Osteocyte (in vitro differentiated cells): ENCODE measurements at regions not wholly inside any gene's neighbourhood (a gene's known extent, or its start where the extent isn't known, plus 50 kb on each side); places are given as distances from the start of the nearest gene placed in this dataset.
A peak's percentile ranks its signal among the peaks of the same experiment; 100 is the strongest.

Experiments used
- DNase-seq: peaks from one replicate; pipeline ENCODE4 v3.0.0; 2021; ENCODE audit warnings: mixed read lengths; ENCODE audit not compliant: unreplicated experiment; ENCODE audit errors: extremely low spot score
- H3K27ac Mint-ChIP-seq: one replicate; pipeline ENCODE4 v1.8.0; 2021; ENCODE audit warnings: mild to moderate bottlenecking, mixed read lengths; ENCODE audit not compliant: unreplicated experiment
- H3K27me3 Mint-ChIP-seq: one replicate; pipeline ENCODE4 v1.8.0; 2021; ENCODE audit warnings: mixed read lengths; ENCODE audit not compliant: unreplicated experiment
- H3K36me3 Mint-ChIP-seq: one replicate; pipeline ENCODE4 v1.8.0; 2021; ENCODE audit warnings: mixed read lengths; ENCODE audit not compliant: unreplicated experiment
- H3K4me1 Mint-ChIP-seq: one replicate; pipeline ENCODE4 v1.8.0; 2021; ENCODE audit warnings: mixed read lengths; ENCODE audit not compliant: unreplicated experiment
- H3K4me3 Mint-ChIP-seq: one replicate; pipeline ENCODE4 v1.8.0; 2021; ENCODE audit warnings: mild to moderate bottlenecking, moderate library complexity, mixed read lengths; ENCODE audit not compliant: unreplicated experiment
- H3K9me3 Mint-ChIP-seq: one replicate; pipeline ENCODE4 v1.8.0; 2021; ENCODE audit warnings: mixed read lengths; ENCODE audit not compliant: unreplicated experiment
- CTCF ChIP-seq: fragments of 200-600 bp; sonication (generic); IDR thresholded peaks from 2 replicates; pipeline ENCODE4 v1.5.0; 2021; ENCODE audit warnings: antibody characterized with exemption, mild to moderate bottlenecking, moderate library complexity

GRCh38 chr10:128571745-128572144 lies 445.5 kb upstream of the MKI67 start:
- Mint-ChIP-seq H3K4me3 (no peak overlapping the region), H3K36me3 (no peaks in the 10 kb centered on the region)

GRCh38 chr10:128572696-128573095 lies 446.5 kb upstream of the MKI67 start:
- no peaks in the 10 kb centered on the region for H3K36me3 Mint-ChIP-seq
- peaks cover 2% of the 10 kb centered on the region for H3K4me1 Mint-ChIP-seq
- TF ChIP-seq CTCF = no peak
- H3K9me3 Mint-ChIP-seq = peaks cover 7% of the 10 kb centered on the region
- DNase-seq = peak; percentile 81
- no peak overlapping the region for H3K27ac Mint-ChIP-seq
- H3K27me3 Mint-ChIP-seq = no peaks in the 10 kb centered on the region
- no peak overlapping the region for H3K4me3 Mint-ChIP-seq

More at GRCh38 chr10:128571745-128572144, 445.5 kb upstream of the MKI67 start:
- DNase-seq = peak; percentile 38
- peaks cover 2% of the 10 kb centered on the region for H3K4me1 Mint-ChIP-seq
- H3K9me3 Mint-ChIP-seq = peaks cover 5% of the 10 kb centered on the region
- no peaks in the 10 kb centered on the region for H3K27me3 Mint-ChIP-seq
- no peak overlapping the region for H3K27ac Mint-ChIP-seq
- no peak for TF ChIP-seq CTCF

- no peaks in the 10 kb centered on the region for H3K36me3 Mint-ChIP-seq
- no peaks in the 10 kb centered on the region for H3K27me3 Mint-ChIP-seq
- no peak for TF ChIP-seq CTCF
- DNase-seq = peak; percentile 78
- H3K9me3 Mint-ChIP-seq = peaks cover 8% of the 10 kb centered on the region
- no peak overlapping the region for H3K4me3 Mint-ChIP-seq
- H3K27ac Mint-ChIP-seq = no peak overlapping the region
- H3K4me1 Mint-ChIP-seq = peaks cover 2% of the 10 kb centered on the region
Measured at GRCh38 chr10:128573281-128573845, 447.1 kb upstream of the MKI67 start.

GRCh38 chr10:128573986-128574385 lies 447.8 kb upstream of the MKI67 start:
- Mint-ChIP-seq H3K36me3 (no peaks in the 10 kb centered on the region), H3K27me3 (no peaks in the 10 kb centered on the region), H3K27ac (no peak overlapping the region), H3K4me1 (peaks cover 2% of the 10 kb centered on the region), H3K9me3 (peaks cover 10% of the 10 kb centered on the region), H3K4me3 (no peak overlapping the region)
- no peak for TF ChIP-seq CTCF
- DNase-seq = no peak

- Mint-ChIP-seq H3K9me3 (peaks cover 10% of the 10 kb centered on the region), H3K27ac (no peak overlapping the region), H3K4me3 (no peak overlapping the region), H3K4me1 (peaks cover 2% of the 10 kb centered on the region), H3K27me3 (no peaks in the 10 kb centered on the region), H3K36me3 (no peaks in the 10 kb centered on the region)
- no peak for TF ChIP-seq CTCF
- DNase-seq = no peak
Measured at GRCh38 chr10:128574581-128575210, 448.5 kb upstream of the MKI67 start.
